Astrocyte of the cerebellum (primary cell): ENCODE measurements at regions not wholly inside any gene's neighbourhood (a gene's known extent, or its start where the extent isn't known, plus 50 kb on each side); places are given as distances from the start of the nearest gene placed in this dataset.

Experiments
- DNase-seq: peaks from one replicate; pipeline ENCODE4 v3.0.0-alpha.2; 2011; ENCODE audit warnings: low read depth
- H3K4me3 ChIP-seq: 2 replicates; pipeline ENCODE4 v1.5.1; 2011; ENCODE audit warnings: mild to moderate bottlenecking, low read depth, low read length, moderate library complexity
- in situ Hi-C: cut with HindIII; loops from 2 replicates; pipeline ENCODE4 v1.10.0; 2017; ENCODE audit warnings: low sequenced_read_pairs
- TF ChIP-seq, protein P1 (sequence below): IDR thresholded peaks from 2 replicates; pipeline ENCODE4 v1.5.1; 2012; ENCODE audit warnings: low read length, low read depth, moderate library complexity, mild to moderate bottlenecking; ENCODE audit errors: missing control alignments

DNA sequence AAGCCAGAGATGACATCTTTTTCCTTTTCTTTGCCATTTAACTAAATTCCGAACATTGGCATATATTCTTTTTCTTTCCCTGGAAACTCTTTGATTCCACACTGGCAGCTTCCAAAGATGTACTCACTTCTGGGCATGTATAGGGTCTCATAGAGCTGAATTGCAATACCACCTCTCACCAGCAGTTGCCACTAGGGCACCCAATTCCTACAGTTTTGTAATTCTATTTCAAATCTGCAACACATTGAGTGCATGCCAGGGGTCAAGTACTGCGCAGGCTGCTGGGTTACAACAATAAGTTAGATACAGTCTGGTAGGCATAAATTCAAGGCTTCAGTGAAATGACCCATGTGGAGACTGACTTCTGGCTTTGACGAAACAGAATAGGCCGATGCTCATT lies 208.8 kb upstream of the NLRP1 start:
- in situ Hi-C loops, result no loop called here
- no peak for DNase-seq
- H3K4me3 ChIP-seq, result no peak overlapping the region
- TF ChIP-seq, protein P1, sequence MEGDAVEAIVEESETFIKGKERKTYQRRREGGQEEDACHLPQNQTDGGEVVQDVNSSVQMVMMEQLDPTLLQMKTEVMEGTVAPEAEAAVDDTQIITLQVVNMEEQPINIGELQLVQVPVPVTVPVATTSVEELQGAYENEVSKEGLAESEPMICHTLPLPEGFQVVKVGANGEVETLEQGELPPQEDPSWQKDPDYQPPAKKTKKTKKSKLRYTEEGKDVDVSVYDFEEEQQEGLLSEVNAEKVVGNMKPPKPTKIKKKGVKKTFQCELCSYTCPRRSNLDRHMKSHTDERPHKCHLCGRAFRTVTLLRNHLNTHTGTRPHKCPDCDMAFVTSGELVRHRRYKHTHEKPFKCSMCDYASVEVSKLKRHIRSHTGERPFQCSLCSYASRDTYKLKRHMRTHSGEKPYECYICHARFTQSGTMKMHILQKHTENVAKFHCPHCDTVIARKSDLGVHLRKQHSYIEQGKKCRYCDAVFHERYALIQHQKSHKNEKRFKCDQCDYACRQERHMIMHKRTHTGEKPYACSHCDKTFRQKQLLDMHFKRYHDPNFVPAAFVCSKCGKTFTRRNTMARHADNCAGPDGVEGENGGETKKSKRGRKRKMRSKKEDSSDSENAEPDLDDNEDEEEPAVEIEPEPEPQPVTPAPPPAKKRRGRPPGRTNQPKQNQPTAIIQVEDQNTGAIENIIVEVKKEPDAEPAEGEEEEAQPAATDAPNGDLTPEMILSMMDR, result peak; percentile 39

DNA sequence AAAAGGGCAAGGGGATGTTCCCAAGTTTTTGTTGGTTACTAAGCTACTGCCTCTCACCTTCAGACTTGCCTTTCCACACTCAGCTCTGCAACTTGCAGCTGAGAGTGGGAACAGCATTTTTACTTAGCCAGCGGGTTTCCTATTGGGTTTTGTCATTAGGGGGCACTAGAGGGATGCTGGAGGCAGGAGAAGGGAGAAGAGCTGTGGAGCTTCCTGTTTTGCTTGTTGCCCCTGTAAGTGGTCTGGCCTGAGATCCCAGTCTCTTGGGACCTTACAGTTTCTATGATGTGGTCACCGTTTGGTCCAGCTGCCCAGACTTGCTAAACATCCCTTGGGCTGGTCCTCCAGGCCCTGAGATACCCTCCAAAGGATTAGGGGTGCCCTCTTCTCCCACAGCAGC lies 209.6 kb upstream of the NLRP1 start:
- TF ChIP-seq, protein P1, result no peak
- no peak overlapping the region for H3K4me3 ChIP-seq
- in situ Hi-C loops, result no loop called here
- no peak for DNase-seq

DNA sequence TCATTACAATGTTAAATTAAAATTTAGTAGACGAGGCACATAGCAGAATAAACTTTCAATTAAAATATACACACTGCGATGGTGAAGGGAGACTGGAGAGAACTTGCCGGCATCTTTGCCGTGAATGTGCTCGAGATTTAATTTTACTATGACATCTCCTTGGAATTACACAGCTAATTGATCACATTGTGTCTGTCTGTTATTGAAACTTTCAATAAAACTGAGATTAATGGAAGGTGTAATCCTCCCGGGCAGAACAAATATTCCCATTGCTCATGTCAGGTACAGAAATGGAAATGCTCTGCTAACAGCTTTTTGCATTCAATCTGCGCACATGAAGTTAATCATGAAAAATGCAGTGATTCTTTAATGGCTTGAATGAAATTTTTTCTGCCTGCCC lies 210.1 kb upstream of the NLRP1 start:
- in situ Hi-C loops, result no loop called here
- TF ChIP-seq, protein P1, result no peak
- no peak for DNase-seq

DNA sequence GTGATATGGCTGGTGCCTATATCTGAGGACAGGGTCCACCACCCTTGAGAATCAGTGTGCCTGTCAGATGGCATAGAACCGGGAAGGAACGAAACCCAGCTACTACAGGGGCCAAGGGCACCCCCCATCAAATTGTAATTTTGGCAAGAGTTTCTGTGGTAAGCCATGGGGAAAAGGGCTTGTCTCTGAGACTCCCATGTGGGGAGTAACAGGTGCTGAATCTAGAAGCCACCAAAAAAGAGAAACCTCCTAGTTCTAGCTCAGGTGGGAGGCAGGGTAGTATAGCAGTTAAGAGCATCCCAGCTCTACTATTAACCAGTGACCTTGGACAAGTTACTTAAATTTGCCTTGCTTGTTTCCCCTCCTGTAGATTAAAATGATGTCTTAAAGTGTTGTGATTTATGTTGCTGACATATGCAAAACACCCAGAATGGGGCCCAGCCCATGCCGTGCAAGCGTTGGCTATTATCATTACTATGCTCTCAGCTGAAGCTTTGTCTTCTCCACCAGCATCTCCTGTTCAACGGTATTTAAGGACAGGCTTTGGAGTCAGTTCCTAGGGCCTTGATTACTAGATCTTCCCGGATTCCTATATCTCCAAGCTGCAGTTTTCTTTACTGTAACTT lies 210.7 kb upstream of the NLRP1 start:
- H3K4me3 ChIP-seq, result no peak overlapping the region
- in situ Hi-C loops, result no loop called here
- no peak for DNase-seq
- TF ChIP-seq, protein P1, result no peak

More for the DNA sequence above, 210.1 kb upstream of the NLRP1 start:
- H3K4me3 ChIP-seq, result no peak overlapping the region

DNA sequence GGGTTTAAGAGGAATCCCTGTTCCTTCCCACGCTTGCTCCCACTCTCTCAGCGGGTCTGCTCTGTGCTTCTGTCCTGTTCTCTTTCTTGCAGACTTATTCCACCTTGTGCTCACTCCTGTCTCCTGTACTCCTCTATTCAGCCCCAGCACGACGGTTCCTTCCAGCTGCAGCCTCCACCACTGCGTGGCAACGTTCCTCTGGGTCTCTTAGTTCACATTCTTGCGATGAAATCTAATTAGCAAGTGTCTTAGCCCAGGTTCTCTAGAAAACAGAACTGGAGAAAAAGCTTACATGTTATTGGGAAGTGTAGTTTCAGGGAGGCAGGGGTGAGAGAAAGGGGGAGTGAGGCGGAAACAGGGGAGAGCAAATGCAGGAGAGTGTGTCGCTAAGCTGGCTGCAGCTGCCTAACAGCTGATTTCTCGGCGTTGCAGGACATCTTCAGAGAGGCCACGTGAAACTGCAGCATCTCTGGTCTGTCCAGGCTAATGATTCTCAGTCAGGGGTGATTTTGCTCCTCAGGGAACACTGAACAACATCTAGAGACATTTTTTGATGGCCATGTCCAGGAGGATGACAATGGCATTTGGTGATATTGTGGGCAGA lies 213.2 kb upstream of the NLRP1 start:
- TF ChIP-seq, protein P1, result no peak
- in situ Hi-C loops, result no loop called here
- no peak for DNase-seq
- no peak overlapping the region for H3K4me3 ChIP-seq

DNA sequence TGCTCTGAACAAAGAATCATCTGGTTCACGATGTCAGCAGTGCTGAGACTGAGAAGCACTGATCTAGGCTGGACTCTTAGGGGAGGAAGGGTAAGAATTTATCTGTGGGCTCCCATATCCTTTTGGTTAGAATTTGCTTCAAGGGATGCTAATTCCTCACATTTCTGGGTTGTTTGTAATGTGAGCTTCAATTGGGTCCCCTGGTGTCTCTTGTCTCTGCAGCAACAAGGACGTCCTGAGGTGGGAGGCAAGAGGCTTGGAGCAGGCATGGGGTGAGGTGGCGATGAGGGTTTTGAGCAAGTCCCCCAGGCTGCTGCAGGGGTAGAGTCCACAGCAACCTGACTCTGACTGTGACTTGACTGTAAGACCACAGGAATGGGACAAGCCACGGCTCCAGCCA lies 213.8 kb upstream of the NLRP1 start:
- in situ Hi-C loops, result no loop called here
- no peak for DNase-seq
- H3K4me3 ChIP-seq, result no peak overlapping the region
- TF ChIP-seq, protein P1, result no peak
